Keratinocyte (primary cell): ENCODE measurements at regions not wholly inside any gene's neighbourhood (a gene's known extent, or its start where the extent isn't known, plus 50 kb on each side); places are given as distances from the start of the nearest gene placed in this dataset.

ENCODE experiments used
- CTCF ChIP-seq, 3 experiments: IDR thresholded peaks in 1 of 3; conservative IDR thresholded peaks in 1 of 3; optimal IDR thresholded peaks in 1 of 3; 2 replicates in 2 of 3; 3 replicates in 1 of 3; pipeline versions ENCODE3 to v1.5.1; 2011; ENCODE audit warnings: low read length in 3 of 3, mild to moderate bottlenecking in 3 of 3, moderate library complexity in 2 of 3, control low read depth in 1 of 3, inconsistent platforms in 1 of 3; ENCODE audit not compliant: insufficient read depth in 2 of 3; ENCODE audit errors: extremely low read depth in 1 of 3
- EZH2 ChIP-seq: IDR thresholded peaks from one replicate; pipeline ENCODE4 v1.6.1; 2012; ENCODE audit warnings: inconsistent platforms, mild to moderate bottlenecking, low read length, moderate library complexity

GRCh38 chr15:36389107-36389506 is 190.3 kb upstream of the CDIN1 start:
- TF ChIP-seq EZH2 (no peak), CTCF (optimal IDR thresholded peaks at IDR 0.05 in 1 of 3, IDR thresholded peaks at IDR 0.05 in 1 of 3, conservative IDR thresholded peaks at IDR 0.05 in 1 of 3; ENCODE audit: extremely low read depth in 1 of 3, insufficient read depth in 2 of 3, low read length in 3 of 3) (no peak)
